SH-SY5Y (cell line): ENCODE measurements at regions not wholly inside any gene's neighbourhood (a gene's known extent, or its start where the extent isn't known, plus 50 kb on each side); places are given as distances from the start of the nearest gene placed in this dataset.

Experiments used
- GATA2 ChIP-seq: IDR thresholded peaks from 2 replicates; pipeline ENCODE4 v1.6.1; 2011; ENCODE audit warnings: mild to moderate bottlenecking, low read depth, low read length
- GATA3 ChIP-seq: IDR thresholded peaks from 2 replicates; pipeline ENCODE4 v1.6.1; 2011; ENCODE audit warnings: low read depth, mild to moderate bottlenecking, low read length, moderate library complexity

- TF ChIP-seq GATA2, result no peak
- TF ChIP-seq GATA3, result no peak
Measured at GRCh38 chr7:106545275-106545674, 115.7 kb downstream of the CCDC71L start.
